ENCODE measurements at regions not wholly inside any gene's neighbourhood (a gene's known extent, or its start where the extent isn't known, plus 50 kb on each side); places are given as distances from the start of the nearest gene placed in this dataset.

GRCh38 chr12:30850684-30851083, 75.9 kb upstream of the TSPAN11 start:
- Histone ChIP-seq H3K4me1 (replicated peaks; ENCODE audit: insufficient read depth) (peaks cover 5% of the 10 kb centered on the region; the same call in 1 of the 2 replicates), H3K4me3 (no peak overlapping the region), H4K20me1 (ENCODE audit: insufficient read depth) (no peaks in the 10 kb centered on the region), H3K9me3 (ENCODE audit: insufficient read depth, low read depth) (no peaks in the 10 kb centered on the region), H3K27me3 (ENCODE audit: insufficient read depth, low read depth) (no peaks in the 10 kb centered on the region), H2AFZ (no peak overlapping the region), H3K79me2 (ENCODE audit: low read depth) (no peaks in the 10 kb centered on the region), H3K4me2 (no peak overlapping the region), H3K9me2 (ENCODE audit: insufficient read depth) (no peaks in the 10 kb centered on the region), H3K36me3 (ENCODE audit: low read depth) (no peaks in the 10 kb centered on the region), H3K27ac (no peak overlapping the region), H3F3A (ENCODE audit: insufficient read depth, low read depth) (no peaks in the 10 kb centered on the region)
- intact Hi-C loops (cut with micrococcal nuclease; ENCODE audit: unreplicated experiment) = loop anchor here (1.0 to 5.0 kb wide), 5 partner anchors 122 to 422 kb away; no protein-coding TSS in a partner anchor
- no TSS peak for BruUV-seq (replicated peaks)
- CTCF ChIA-PET = interaction anchor here (0.7 to 2.7 kb wide), 7 partner anchors 129 to 1206 kb away, joined by 3 to 31 read pairs (median 4); partner anchors contain the start of gene DDX11
- DNase-seq = no peak
- TF ChIP-seq EZH2 (IDR thresholded peaks at IDR 0.05; ENCODE audit: low read depth) (no peak), CTCF (conservative IDR thresholded peaks at IDR 0.05) (no peak)
- POLR2A ChIA-PET (ENCODE audit: unreplicated experiment) = interaction anchor here (0.6 kb wide), 1 partner anchor 256 kb away, joined by 5 read pairs; no protein-coding TSS in a partner anchor

GRCh38 chr12:30847259-30847658, 79.3 kb upstream of the TSPAN11 start:
- Histone ChIP-seq H3K79me2 (ENCODE audit: low read depth) (no peaks in the 10 kb centered on the region), H4K20me1 (ENCODE audit: insufficient read depth) (no peaks in the 10 kb centered on the region), H3K9me2 (ENCODE audit: insufficient read depth) (no peaks in the 10 kb centered on the region), H3K4me1 (replicated peaks; ENCODE audit: insufficient read depth) (peaks cover 5% of the 10 kb centered on the region; the same call in 1 of the 2 replicates), H3F3A (ENCODE audit: insufficient read depth, low read depth) (no peaks in the 10 kb centered on the region), H3K9me3 (ENCODE audit: insufficient read depth, low read depth) (no peaks in the 10 kb centered on the region), H3K4me3 (no peak overlapping the region), H3K27me3 (ENCODE audit: insufficient read depth, low read depth) (no peaks in the 10 kb centered on the region), H3K4me2 (no peak overlapping the region), H3K27ac (no peak overlapping the region), H2AFZ (no peak overlapping the region), H3K36me3 (ENCODE audit: low read depth) (no peaks in the 10 kb centered on the region)
- DNase-seq = peak; percentile 33 to 61
- ChIA-PET POLR2A (ENCODE audit: unreplicated experiment) (interaction anchor here (0.6 kb wide), 1 partner anchor 89 kb away, joined by 3 read pairs; no protein-coding TSS in a partner anchor), CTCF (interaction anchor here (0.5 to 2.5 kb wide), 4 partner anchors 392 to 859 kb away, joined by 3 to 12 read pairs (median 10); no protein-coding TSS in a partner anchor)
- intact Hi-C loops (cut with micrococcal nuclease; ENCODE audit: unreplicated experiment) = loop anchor here (1.0 kb wide), 2 partner anchors 388 to 399 kb away; no protein-coding TSS in a partner anchor
- TF ChIP-seq CTCF (conservative IDR thresholded peaks at IDR 0.05) = peak; percentile 97
- no peak for TF ChIP-seq EZH2 (IDR thresholded peaks at IDR 0.05; ENCODE audit: low read depth)
- no TSS peak for BruUV-seq (replicated peaks)

- no peaks in the 10 kb centered on the region for H3K36me3 ChIP-seq (ENCODE audit: low read depth)
- ChIA-PET CTCF (interaction anchor here (2.5 kb wide), 1 partner anchor 425 kb away, joined by 12 read pairs; no protein-coding TSS in a partner anchor), POLR2A (ENCODE audit: unreplicated experiment) (no interaction called here)
- no peaks in the 10 kb centered on the region for H3K79me2 ChIP-seq (ENCODE audit: low read depth)
- H3K9me2 ChIP-seq (ENCODE audit: insufficient read depth) = no peaks in the 10 kb centered on the region
- peaks cover 2% of the 10 kb centered on the region; the same call in 1 of the 2 replicates for H3K4me1 ChIP-seq (replicated peaks; ENCODE audit: insufficient read depth)
- no peaks in the 10 kb centered on the region for H3K9me3 ChIP-seq (ENCODE audit: insufficient read depth, low read depth)
- no peak for DNase-seq
- no peak overlapping the region for H2AFZ ChIP-seq
- H3K4me3 ChIP-seq = no peak overlapping the region
- no peak for TF ChIP-seq EZH2 (IDR thresholded peaks at IDR 0.05; ENCODE audit: low read depth)
- TF ChIP-seq CTCF (conservative IDR thresholded peaks at IDR 0.05) = no peak
- H3K27me3 ChIP-seq (ENCODE audit: insufficient read depth, low read depth) = no peaks in the 10 kb centered on the region
- no peaks in the 10 kb centered on the region for H3F3A ChIP-seq (ENCODE audit: insufficient read depth, low read depth)
- H3K27ac ChIP-seq = no peak overlapping the region
- BruUV-seq (replicated peaks) = no TSS peak
- H4K20me1 ChIP-seq (ENCODE audit: insufficient read depth) = no peaks in the 10 kb centered on the region
- intact Hi-C loops (cut with micrococcal nuclease; ENCODE audit: unreplicated experiment) = loop anchor here (1.0 kb wide), 2 partner anchors 389 to 400 kb away; no protein-coding TSS in a partner anchor
- H3K4me2 ChIP-seq = no peak overlapping the region
Observed at GRCh38 chr12:30846776-30847175, 79.8 kb upstream of the TSPAN11 start.

All from PC-9 (cell line).